SU-DHL-6 (cell line): ENCODE measurements at regions not wholly inside any gene's neighbourhood (a gene's known extent, or its start where the extent isn't known, plus 50 kb on each side); places are given as distances from the start of the nearest gene placed in this dataset.

Experiments used
- H2AFZ ChIP-seq: fragments of 200-600 bp; sonication (generic); 2 replicates; pipeline ENCODE4 v1.6.1; 2014; ENCODE audit warnings: low read depth, mild to moderate bottlenecking, moderate library complexity, mixed read lengths, antibody characterized with exemption, low read length; ENCODE audit not compliant: severe bottlenecking
- H3F3A ChIP-seq: fragments of 200-600 bp; shearing (Covaris generic); 2 replicates; pipeline ENCODE4 v1.6.0; 2016; ENCODE audit warnings: antibody characterized with exemption, mild to moderate bottlenecking; ENCODE audit not compliant: insufficient read depth
- H3K27ac ChIP-seq: fragments of 200-600 bp; sonication (generic); 2 replicates; pipeline ENCODE4 v1.5.1; 2016; ENCODE audit warnings: low read depth, mild to moderate bottlenecking, low read length, moderate library complexity, mixed read lengths
- H3K27me3 ChIP-seq: fragments of 200-600 bp; sonication (generic), shearing (Covaris generic); 2 replicates; pipeline ENCODE4 v1.6.0; 2014; ENCODE audit warnings: mild to moderate bottlenecking, low read length
- H3K36me3 ChIP-seq: fragments of 200-600 bp; sonication (generic); 2 replicates; pipeline ENCODE4 v1.6.1; 2014; ENCODE audit warnings: mild to moderate bottlenecking, low read length, mixed read lengths
- H3K4me2 ChIP-seq: fragments of 300-600, 200-600 bp; shearing (Covaris generic), sonication (generic); 2 replicates; pipeline ENCODE4 v1.6.0; 2014; ENCODE audit warnings: low read length, low read depth, mild to moderate bottlenecking; ENCODE audit not compliant: poor library complexity, severe bottlenecking
- H3K4me3 ChIP-seq: fragments of 200-600 bp; sonication (generic); 2 replicates; pipeline ENCODE4 v1.5.1; 2014; ENCODE audit warnings: antibody characterized with exemption, low read length, mild to moderate bottlenecking, mixed read lengths; ENCODE audit not compliant: insufficient read depth, poor library complexity, severe bottlenecking
- H3K79me2 ChIP-seq: fragments of 200-600 bp; sonication (generic); 2 replicates; pipeline ENCODE4 v1.6.1; 2014; ENCODE audit warnings: mild to moderate bottlenecking, low read length, moderate library complexity; ENCODE audit not compliant: insufficient read depth
- H3K9ac ChIP-seq: fragments of 200-600 bp; sonication (generic); 2 replicates; pipeline ENCODE4 v1.7.0; 2014; ENCODE audit warnings: mild to moderate bottlenecking, low read length
- H3K9me2 ChIP-seq: fragments of 200-600 bp; sonication (generic); replicated peaks from 2 replicates; pipeline ENCODE4 v1.6.1; 2014; ENCODE audit warnings: low read length; ENCODE audit not compliant: insufficient read depth
- H3K9me3 ChIP-seq: fragments of 200-600 bp; sonication (generic); 2 replicates; pipeline ENCODE4 v1.6.1; 2014; ENCODE audit warnings: low read length, mixed read lengths; ENCODE audit not compliant: insufficient read depth
- H4K20me1 ChIP-seq: fragments of 200-600 bp; sonication (generic); 2 replicates; pipeline ENCODE4 v1.6.1; 2014; ENCODE audit warnings: low read depth, mild to moderate bottlenecking, antibody characterized with exemption, low read length, moderate library complexity, mixed read lengths
- CTCF ChIP-seq: fragments of 200-600 bp; sonication (generic); IDR thresholded peaks from one replicate; pipeline ENCODE4 v1.5.1; 2017; ENCODE audit warnings: antibody characterized with exemption, mild to moderate bottlenecking, low read length, moderate library complexity; ENCODE audit not compliant: insufficient read depth, poor library complexity, severe bottlenecking
- EZH2phosphoT487 ChIP-seq: fragments of 200-600 bp; sonication (generic), shearing (Covaris generic); conservative IDR thresholded peaks from 2 replicates; pipeline ENCODE4 v1.6.1; 2018; ENCODE audit warnings: mild to moderate bottlenecking, antibody characterized with exemption, low read length, moderate library complexity, mixed read lengths

DNA sequence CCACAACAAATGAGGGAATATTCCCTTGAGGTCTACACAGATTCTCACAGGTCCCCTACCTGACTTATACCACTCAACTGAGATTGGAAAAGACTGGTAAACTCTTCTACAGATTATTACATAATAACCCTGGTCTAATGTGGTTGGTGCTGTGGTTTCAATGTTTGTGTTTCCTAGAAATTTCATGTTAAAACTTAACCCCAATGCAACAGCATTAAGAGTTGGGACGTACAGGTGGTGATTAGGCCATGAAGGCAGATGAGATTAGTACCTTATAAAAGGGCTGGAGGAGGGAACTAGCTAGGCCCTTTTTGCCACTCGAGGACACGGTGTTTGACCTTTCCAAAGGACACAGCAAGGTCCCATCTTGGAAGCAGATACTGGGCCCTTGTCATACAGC is 84.3 kb upstream of the TAPT1 start:
- H3K9ac ChIP-seq = no peak overlapping the region
- TF ChIP-seq EZH2phosphoT487 (no peak), CTCF (no peak)

DNA sequence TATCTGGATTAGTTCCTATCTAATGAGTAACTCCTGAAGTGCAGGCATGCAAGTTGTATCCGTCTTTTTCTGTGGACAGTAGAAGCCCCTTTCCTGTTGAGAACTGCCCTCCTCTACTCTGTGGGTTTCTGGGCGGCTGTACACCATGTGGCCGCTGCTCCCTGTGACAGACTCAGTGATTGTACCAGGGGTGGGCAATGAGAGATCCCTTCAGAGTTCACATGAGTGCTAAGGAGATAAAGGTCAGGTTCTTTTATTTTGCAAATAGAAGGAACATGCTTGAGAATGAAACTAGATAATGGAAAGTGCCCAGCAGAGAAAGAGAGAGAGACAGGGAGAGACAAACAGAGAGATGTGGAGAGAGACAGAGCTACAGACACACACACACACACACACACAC is 76.4 kb upstream of the TAPT1 start:
- Histone ChIP-seq H4K20me1 (no peaks in the 10 kb centered on the region), H3K4me3 (no peak overlapping the region), H3K27ac (no peak overlapping the region)

More for the DNA sequence above, 84.3 kb upstream of the TAPT1 start:
- no peak overlapping the region for H2AFZ ChIP-seq
- H3K9me3 ChIP-seq = no peaks in the 10 kb centered on the region
- H3K36me3 ChIP-seq = no peaks in the 10 kb centered on the region
- no peaks in the 10 kb centered on the region for H3F3A ChIP-seq
- no peaks in the 10 kb centered on the region for H3K27me3 ChIP-seq
- H4K20me1 ChIP-seq = no peaks in the 10 kb centered on the region
- H3K79me2 ChIP-seq = no peaks in the 10 kb centered on the region
- no peak overlapping the region for H3K27ac ChIP-seq
- H3K9me2 ChIP-seq = no peaks in the 10 kb centered on the region
- H3K4me3 ChIP-seq = no peak overlapping the region
- no peak overlapping the region for H3K4me2 ChIP-seq

DNA sequence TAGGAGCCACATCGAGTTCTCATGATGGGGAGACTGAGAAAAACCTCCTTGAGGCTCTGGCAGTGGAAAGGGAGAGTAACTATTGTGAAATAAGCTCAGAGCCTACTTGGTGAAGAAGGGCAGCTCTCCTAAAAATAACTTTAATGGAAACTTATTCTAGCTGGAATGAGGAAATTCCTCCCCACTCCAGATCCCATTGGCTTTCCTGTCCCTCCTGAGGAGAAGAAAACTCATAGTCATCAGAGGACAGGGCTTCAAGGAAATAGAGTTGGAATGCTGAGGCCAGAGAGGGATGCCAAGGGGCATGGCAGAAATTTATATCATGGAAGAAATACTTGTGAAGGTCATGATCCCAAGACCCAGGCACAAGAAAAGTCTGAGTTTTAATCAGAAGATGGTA is 70.7 kb upstream of the TAPT1 start:
- Histone ChIP-seq H3K4me3 (no peak overlapping the region), H3K9me2 (no peaks in the 10 kb centered on the region), H3F3A (no peaks in the 10 kb centered on the region), H3K9me3 (no peaks in the 10 kb centered on the region), H3K79me2 (no peaks in the 10 kb centered on the region), H3K27me3 (no peaks in the 10 kb centered on the region), H3K36me3 (no peaks in the 10 kb centered on the region), H3K27ac (no peak overlapping the region), H2AFZ (no peak overlapping the region), H4K20me1 (no peaks in the 10 kb centered on the region), H3K9ac (no peak overlapping the region), H3K4me2 (no peak overlapping the region)
- TF ChIP-seq CTCF (no peak), EZH2phosphoT487 (no peak)

More for the DNA sequence above, 76.4 kb upstream of the TAPT1 start:
- no peaks in the 10 kb centered on the region for H3K27me3 ChIP-seq
- H3K9me2 ChIP-seq = no peaks in the 10 kb centered on the region
- no peak overlapping the region for H2AFZ ChIP-seq
- no peak overlapping the region for H3K9ac ChIP-seq
- no peaks in the 10 kb centered on the region for H3K36me3 ChIP-seq
- no peaks in the 10 kb centered on the region for H3K79me2 ChIP-seq
- no peaks in the 10 kb centered on the region for H3F3A ChIP-seq
- H3K9me3 ChIP-seq = no peaks in the 10 kb centered on the region
- H3K4me2 ChIP-seq = no peak overlapping the region
- TF ChIP-seq CTCF (no peak), EZH2phosphoT487 (no peak)

DNA sequence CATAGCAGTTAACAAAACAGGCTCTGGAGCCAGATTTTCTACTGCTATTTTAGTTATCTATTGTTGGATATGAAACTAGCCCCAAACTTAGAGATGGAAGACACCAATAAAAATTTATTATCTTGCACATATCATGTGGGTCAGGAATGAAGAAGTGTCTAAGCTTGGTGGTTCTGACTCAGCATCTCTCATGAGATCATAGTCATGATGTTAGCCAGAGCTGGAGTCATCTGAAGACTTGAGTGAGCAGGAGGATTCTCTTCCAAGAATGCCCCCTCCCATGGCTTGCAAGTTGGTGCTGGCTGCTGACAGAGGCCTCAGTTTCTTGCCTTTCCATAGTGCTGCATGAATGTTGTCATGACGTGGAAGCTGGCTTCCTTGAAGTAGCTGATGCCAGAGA is 68.2 kb upstream of the TAPT1 start:
- no peaks in the 10 kb centered on the region for H3K36me3 ChIP-seq
- H3K27me3 ChIP-seq = no peaks in the 10 kb centered on the region
- no peak overlapping the region for H3K4me2 ChIP-seq
- H2AFZ ChIP-seq = no peak overlapping the region
- H3K4me3 ChIP-seq = no peak overlapping the region
- H4K20me1 ChIP-seq = no peaks in the 10 kb centered on the region
- H3K79me2 ChIP-seq = no peaks in the 10 kb centered on the region
- no peak overlapping the region for H3K27ac ChIP-seq
- no peaks in the 10 kb centered on the region for H3K9me2 ChIP-seq
- TF ChIP-seq EZH2phosphoT487 = no peak
- TF ChIP-seq CTCF = no peak
- no peaks in the 10 kb centered on the region for H3F3A ChIP-seq
- no peak overlapping the region for H3K9ac ChIP-seq
- no peaks in the 10 kb centered on the region for H3K9me3 ChIP-seq
